HG02642 (cell line): ENCODE measurements at regions not wholly inside any gene's neighbourhood (a gene's known extent, or its start where the extent isn't known, plus 50 kb on each side); places are given as distances from the start of the nearest gene placed in this dataset.
"Not testable (repeated sequence)": the region's sequence is repeated elsewhere in the genome, so short reads cannot be mapped to it uniquely, and the experiment has no call there.

Experiments
- ATAC-seq: cut with Tn5 transposase; IDR thresholded peaks from one replicate; pipeline ENCODE4 v1.9.1; 2021; ENCODE audit warnings: mild to moderate bottlenecking; ENCODE audit not compliant: unreplicated experiment, poor library complexity

GRCh38 chr15:20292422-20293005 is 249.1 kb downstream of the GOLGA6L6 start:
- not testable (repeated sequence) for ATAC-seq

GRCh38 chr15:20291616-20292015 is 250.0 kb downstream of the GOLGA6L6 start:
- not testable (repeated sequence) for ATAC-seq

- ATAC-seq, result not testable (repeated sequence)
Observed at GRCh38 chr15:20290606-20291005, 251.0 kb downstream of the GOLGA6L6 start.

GRCh38 chr15:20289538-20290103 is 252.0 kb downstream of the GOLGA6L6 start:
- not testable (repeated sequence) for ATAC-seq

DNA sequence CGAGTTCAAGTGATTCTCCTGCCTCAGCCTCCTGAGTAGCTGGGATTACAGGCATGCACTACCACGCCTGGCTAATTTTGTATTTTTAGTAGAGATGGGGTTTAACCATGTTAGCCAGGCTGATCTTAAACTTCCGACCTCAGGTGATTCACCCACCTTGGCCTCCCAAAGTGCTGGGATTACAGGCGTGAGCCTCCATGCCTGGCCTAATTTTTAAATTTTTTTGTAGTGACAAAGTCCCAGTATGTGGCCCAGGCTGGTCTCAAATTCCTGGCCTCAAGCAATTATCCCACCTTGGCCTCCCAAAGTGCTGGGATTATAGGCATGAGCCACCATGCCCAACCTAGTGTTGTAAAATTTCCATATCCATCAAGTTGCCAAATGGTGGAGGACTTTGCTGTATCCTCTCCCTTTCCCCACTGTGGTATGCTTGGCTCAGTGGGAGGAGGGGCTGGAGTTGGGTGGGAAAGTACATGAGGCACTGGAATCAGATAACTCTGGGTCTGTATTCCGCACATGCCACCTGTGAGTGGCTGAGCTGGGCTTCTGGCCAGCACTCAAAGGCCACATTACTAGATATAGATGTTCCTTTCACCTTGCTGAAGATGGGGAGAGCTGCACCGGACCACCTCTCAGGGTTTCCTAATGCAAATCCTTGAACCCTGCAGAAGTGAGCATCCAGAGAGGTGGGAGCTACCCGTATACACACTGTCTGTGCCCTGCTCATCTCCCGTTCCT is 252.6 kb downstream of the GOLGA6L6 start:
- not testable (repeated sequence) for ATAC-seq

- ATAC-seq, result not testable (repeated sequence)
Observed at GRCh38 chr15:20286559-20286958, 255.0 kb downstream of the GOLGA6L6 start.

GRCh38 chr15:20285696-20286300 is 255.8 kb downstream of the GOLGA6L6 start:
- not testable (repeated sequence) for ATAC-seq

- not testable (repeated sequence) for ATAC-seq
Observed at GRCh38 chr15:20284891-20285535, 256.6 kb downstream of the GOLGA6L6 start.

GRCh38 chr15:20283651-20284050 is 257.9 kb downstream of the GOLGA6L6 start:
- ATAC-seq, result not testable (repeated sequence)

- ATAC-seq, result not testable (repeated sequence)
Observed at GRCh38 chr15:20282491-20282943, 259.1 kb downstream of the GOLGA6L6 start.

- ATAC-seq, result not testable (repeated sequence)
Observed at GRCh38 chr15:20281567-20282275, 259.9 kb downstream of the GOLGA6L6 start.

DNA sequence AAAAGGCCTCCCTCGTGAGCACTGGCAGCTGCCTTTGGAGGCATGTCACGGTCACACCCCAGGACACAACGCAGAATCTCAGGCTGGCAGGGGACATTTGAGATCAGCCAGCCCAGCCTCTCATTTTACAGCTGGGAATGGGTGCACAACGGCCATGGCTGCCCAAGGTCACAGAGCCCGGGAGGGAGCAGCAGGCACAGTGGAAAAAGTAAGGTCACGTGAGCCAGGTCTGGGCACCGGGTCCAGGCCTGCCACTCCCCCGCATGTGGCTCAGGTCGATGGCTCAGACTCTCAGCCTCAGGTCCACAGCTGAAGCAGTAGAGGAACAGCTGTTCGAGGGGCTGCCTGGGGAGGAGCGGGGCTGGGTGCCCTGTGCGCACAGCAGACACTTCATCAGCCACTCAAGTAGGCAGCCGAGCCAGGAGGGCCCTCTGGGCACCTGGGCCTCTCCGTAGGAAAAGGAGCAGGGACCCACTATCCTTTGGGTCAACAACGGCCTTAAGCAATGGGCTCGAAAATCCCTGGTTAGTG is 260.6 kb downstream of the GOLGA6L6 start:
- no peak for ATAC-seq

DNA sequence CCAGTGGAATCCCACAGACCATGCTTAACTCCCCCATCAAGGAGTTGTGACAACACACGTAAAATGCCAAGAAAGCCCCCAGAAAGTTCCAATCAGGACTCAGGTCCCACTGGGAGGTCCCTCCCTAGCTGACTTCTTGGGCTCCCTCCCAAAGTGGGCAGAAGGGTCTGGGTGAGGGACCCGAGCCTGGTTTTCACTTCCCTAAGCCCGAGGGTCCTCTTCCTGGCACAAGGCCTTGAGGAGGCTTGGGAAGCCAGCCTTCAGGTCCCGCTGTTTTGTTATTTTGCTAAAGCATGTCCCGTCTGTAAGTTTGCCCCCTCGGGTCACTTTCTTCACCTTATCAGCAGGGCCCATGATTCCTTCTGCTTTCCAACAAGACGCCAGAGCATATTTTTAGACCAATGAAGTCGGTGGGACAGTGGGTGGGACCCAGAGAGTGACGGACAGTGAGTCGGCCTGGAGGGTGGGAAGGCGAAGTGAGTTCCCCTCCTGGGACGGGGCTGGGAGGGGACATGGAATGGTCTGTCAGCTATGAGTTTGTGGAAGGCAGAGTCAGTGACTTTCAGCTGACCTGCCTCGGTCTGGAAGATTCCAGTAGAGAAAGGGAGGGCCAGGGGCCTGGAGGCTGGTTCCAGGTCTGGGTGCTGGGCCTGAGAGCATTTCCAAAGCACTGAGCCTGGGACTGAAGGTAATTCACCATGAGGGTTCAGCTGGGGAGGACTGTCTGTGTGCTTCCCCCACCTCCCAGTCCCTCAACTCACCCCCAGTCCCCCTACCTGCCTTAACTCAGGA is 261.3 kb downstream of the GOLGA6L6 start:
- not testable (repeated sequence) for ATAC-seq

DNA sequence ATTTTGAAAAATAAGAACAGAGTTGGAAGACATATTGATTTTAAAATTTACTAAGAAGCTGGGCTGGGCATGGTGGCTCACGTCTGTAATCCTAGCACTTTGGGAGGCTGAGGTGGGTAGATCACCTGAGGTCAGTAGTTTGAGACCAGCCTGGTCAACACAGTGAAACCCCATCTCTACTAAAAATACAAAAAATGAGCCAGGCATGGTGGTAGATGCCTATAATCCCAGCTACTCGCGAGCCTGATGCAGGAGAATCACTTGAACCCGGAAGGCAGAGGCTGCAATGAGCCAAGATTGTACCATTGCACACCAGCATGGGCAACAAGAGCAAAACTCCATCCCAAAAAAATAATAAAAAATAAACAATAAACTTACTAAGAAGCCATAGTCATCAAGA is 262.5 kb downstream of the GOLGA6L6 start:
- ATAC-seq, result not testable (repeated sequence)

DNA sequence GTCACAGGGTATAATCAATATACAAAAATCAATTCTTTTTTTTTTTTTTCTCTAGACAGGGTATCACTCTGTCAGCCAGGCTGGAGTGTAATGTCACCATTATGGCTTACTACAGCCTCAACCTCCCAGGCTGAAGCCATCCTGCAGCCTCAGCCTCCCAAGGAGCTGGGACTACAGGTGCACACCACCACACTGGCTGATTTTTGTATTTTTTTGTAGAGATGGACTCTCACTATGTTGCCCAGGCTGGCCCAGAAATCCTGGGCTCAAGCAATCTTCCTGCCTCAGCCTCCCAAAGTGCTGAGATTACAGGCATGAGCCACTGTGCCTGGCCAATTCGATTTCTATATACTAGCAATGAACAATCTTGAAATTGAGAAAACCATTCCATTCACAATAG is 263.2 kb downstream of the GOLGA6L6 start:
- not testable (repeated sequence) for ATAC-seq

- ATAC-seq, result not testable (repeated sequence)
Observed at GRCh38 chr15:20277451-20277850, 264.1 kb downstream of the GOLGA6L6 start.

DNA sequence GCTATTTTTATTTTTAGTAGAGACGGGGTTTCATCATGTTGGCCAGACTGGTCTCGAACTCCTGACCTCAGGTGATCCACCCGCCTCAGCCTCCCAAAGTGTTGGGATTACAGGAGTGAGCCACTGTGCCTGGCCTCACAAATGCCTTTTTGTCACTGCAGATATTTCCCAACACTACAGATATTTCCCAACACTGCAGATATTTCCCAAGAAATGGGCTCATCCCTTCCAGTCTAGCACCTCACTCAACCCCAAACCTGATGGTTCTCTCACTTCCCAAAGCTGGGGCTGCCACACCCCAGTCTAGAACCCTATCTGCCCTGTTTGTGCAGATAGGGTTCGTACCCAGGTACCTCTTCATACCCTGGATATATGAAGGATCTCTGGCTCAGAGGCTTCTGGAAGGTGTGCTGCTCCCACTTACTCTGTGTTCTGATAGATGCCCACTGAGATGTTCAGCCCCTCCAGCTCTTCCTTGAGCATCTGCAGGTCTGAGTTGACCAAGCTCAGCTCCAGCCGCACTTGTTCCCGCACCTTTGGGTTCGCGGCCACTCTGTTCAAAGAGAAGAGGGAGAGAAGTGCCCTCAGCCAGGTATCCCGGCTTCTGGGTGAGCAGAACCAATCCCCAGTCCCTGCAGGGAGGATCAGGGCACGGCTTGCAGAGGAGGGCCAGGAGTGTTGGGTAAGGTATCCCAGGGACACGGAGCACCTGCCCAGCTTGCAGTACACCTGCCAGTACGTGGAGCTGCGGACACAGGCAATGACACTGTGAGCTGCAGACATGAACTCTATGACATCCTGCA is 265.1 kb downstream of the GOLGA6L6 start:
- not testable (repeated sequence) for ATAC-seq

DNA sequence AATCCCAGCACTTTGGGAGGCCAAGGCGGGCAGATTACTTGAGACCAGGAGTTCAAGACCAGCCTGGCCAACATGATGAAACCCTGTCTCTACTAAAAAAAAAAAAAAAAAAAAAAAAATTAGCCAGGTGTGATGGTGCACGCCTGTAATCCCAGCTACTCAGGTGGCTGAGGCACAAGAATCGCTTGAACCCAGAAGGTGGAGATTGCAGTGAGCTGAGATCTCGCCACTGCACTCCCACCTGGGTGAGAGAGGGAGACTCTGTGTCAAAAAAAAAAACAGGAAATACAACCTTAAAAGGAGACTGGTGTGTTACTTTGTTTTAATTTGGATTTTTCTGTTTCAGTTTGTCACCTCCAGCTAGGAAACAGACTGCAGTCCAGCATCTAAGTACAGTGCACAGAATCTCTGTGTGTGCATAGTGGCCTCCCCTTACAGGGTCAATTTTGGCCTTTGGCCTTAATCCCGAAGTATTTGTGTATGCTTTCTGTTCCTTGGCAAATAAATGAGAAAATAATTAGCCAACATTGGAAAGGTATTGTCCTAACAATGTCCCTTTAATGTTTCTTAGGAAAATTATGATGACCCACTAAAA is 266.1 kb downstream of the GOLGA6L6 start:
- ATAC-seq, result not testable (repeated sequence)
